OCI-LY1 (cell line): ENCODE measurements at regions not wholly inside any gene's neighbourhood (a gene's known extent, or its start where the extent isn't known, plus 50 kb on each side); places are given as distances from the start of the nearest gene placed in this dataset.

ENCODE experiments used
- EZH2 ChIP-seq: fragments of 200-600 bp; sonication (generic), shearing (Covaris generic); IDR thresholded peaks from 2 replicates; pipeline ENCODE4 v1.8.0; 2017; ENCODE audit warnings: borderline replicate concordance, mixed run types, mild to moderate bottlenecking, antibody characterized with exemption, low read length, moderate library complexity, mixed read lengths
- TF ChIP-seq, protein P1 (sequence below): fragments of 200-600 bp; sonication (generic), shearing (Covaris generic); IDR thresholded peaks from 2 replicates; pipeline ENCODE4 v1.5.1; 2017; ENCODE audit warnings: mild to moderate bottlenecking, antibody characterized with exemption, low read length, moderate library complexity, mixed read lengths

DNA sequence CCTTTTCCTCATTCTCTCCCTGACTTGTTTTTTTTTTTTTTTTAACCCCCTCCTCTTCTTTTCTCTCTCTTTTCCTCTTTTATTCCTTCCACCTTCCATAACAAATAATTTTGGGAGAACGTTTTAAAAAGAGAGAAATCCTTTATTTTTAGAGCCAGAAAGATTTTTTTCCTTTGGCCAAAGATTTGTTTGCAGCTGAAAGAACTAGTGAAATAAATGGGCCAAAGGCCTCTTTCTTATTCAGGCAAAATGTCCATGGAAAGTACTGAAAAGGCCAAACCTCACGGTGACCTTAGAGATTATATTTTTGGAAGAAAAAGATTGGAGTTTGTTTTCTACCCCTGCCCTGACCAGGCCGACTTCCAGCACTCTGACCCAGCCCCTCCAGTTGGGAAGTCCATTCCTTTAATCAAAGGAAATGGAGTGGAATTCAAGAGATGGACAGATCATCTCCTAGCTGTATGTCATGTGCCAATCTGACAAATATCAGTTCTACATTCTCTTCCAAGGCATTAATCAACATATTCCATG is 214.3 kb upstream of the ADAMTS9 start:
- TF ChIP-seq, protein P1, sequence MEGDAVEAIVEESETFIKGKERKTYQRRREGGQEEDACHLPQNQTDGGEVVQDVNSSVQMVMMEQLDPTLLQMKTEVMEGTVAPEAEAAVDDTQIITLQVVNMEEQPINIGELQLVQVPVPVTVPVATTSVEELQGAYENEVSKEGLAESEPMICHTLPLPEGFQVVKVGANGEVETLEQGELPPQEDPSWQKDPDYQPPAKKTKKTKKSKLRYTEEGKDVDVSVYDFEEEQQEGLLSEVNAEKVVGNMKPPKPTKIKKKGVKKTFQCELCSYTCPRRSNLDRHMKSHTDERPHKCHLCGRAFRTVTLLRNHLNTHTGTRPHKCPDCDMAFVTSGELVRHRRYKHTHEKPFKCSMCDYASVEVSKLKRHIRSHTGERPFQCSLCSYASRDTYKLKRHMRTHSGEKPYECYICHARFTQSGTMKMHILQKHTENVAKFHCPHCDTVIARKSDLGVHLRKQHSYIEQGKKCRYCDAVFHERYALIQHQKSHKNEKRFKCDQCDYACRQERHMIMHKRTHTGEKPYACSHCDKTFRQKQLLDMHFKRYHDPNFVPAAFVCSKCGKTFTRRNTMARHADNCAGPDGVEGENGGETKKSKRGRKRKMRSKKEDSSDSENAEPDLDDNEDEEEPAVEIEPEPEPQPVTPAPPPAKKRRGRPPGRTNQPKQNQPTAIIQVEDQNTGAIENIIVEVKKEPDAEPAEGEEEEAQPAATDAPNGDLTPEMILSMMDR: no peak
- no peak for TF ChIP-seq EZH2
